Endodermal cell (in vitro differentiated cells): ENCODE measurements at regions not wholly inside any gene's neighbourhood (a gene's known extent, or its start where the extent isn't known, plus 50 kb on each side); places are given as distances from the start of the nearest gene placed in this dataset.

Experiments
- DNase-seq: peaks from one replicate; pipeline ENCODE4 v3.0.0-alpha.2; 2017
- H3K27ac ChIP-seq: 2 replicates; pipeline ENCODE4 v1.5.1; 2013; ENCODE audit warnings: mild to moderate bottlenecking, low read depth, low read length, moderate library complexity
- H3K27me3 ChIP-seq: 2 replicates; pipeline ENCODE4 v1.6.1; 2013; ENCODE audit warnings: mild to moderate bottlenecking, low read length, moderate library complexity; ENCODE audit not compliant: insufficient read depth, control insufficient read depth, poor library complexity, severe bottlenecking
- H3K36me3 ChIP-seq: 2 replicates; pipeline ENCODE4 v1.7.0; 2013; ENCODE audit warnings: mild to moderate bottlenecking, low read length, moderate library complexity; ENCODE audit not compliant: control insufficient read depth, insufficient read depth
- H3K4me1 ChIP-seq: one replicate; pipeline ENCODE4 v1.7.0; 2013; ENCODE audit warnings: low read length; ENCODE audit not compliant: control insufficient read depth, insufficient read depth
- H3K4me3 ChIP-seq: 2 replicates; pipeline ENCODE4 v1.5.1; 2013; ENCODE audit warnings: mild to moderate bottlenecking, low read length, moderate library complexity
- H3K9ac ChIP-seq: 2 replicates; pipeline ENCODE4 v1.6.1; 2013; ENCODE audit warnings: mild to moderate bottlenecking, low read length, moderate library complexity; ENCODE audit not compliant: poor library complexity, severe bottlenecking; ENCODE audit errors: extremely low read depth
- H3K9me3 ChIP-seq: 2 replicates; pipeline ENCODE4 v1.6.1; 2013; ENCODE audit warnings: mild to moderate bottlenecking, low read length, moderate library complexity; ENCODE audit not compliant: control insufficient read depth
- H3K27ac Mint-ChIP-seq: 2 replicates; pipeline ENCODE4 v1.8.0; 2020; ENCODE audit warnings: mixed read lengths
- H3K27me3 Mint-ChIP-seq: 2 replicates; pipeline ENCODE4 v1.8.0; 2021; ENCODE audit warnings: mild to moderate bottlenecking, mixed read lengths; ENCODE audit not compliant: insufficient read depth
- H3K36me3 Mint-ChIP-seq: 2 replicates; pipeline ENCODE4 v1.8.0; 2020; ENCODE audit warnings: low read depth, mixed read lengths
- H3K4me1 Mint-ChIP-seq: 2 replicates; pipeline ENCODE4 v1.8.0; 2020; ENCODE audit warnings: mixed read lengths
- H3K4me3 Mint-ChIP-seq: 2 replicates; pipeline ENCODE4 v1.8.0; 2020; ENCODE audit warnings: mild to moderate bottlenecking, moderate library complexity, mixed read lengths
- H3K9me3 Mint-ChIP-seq: 2 replicates; pipeline ENCODE4 v1.8.0; 2020; ENCODE audit warnings: mild to moderate bottlenecking, mixed read lengths
- CTCF ChIP-seq: fragments of 200-600 bp; sonication (generic); conservative IDR thresholded peaks from 2 replicates; pipeline ENCODE4 v1.5.0; 2021; ENCODE audit warnings: antibody characterized with exemption, mild to moderate bottlenecking
- WGBS, 2 experiments: methylation state at CpG; one replicate each; pipeline versions ENCODE4 v1.1.5 to v1.1.7; 2013; ENCODE audit warnings: missing lambda C conversion rate in 2 of 2, mixed read lengths in 1 of 2; ENCODE audit not compliant: insufficient coverage in 1 of 2, insufficient read length in 1 of 2; 5-methylcytosine and 5-hydroxymethylcytosine counted together

GRCh38 chr9:75775166-75775565 is 115.3 kb upstream of the PCSK5 start:
- Histone ChIP-seq H3K9me3 (no peaks in the 10 kb centered on the region), H3K36me3 (no peaks in the 10 kb centered on the region), H3K4me1 (no peaks in the 10 kb centered on the region), H3K27ac (no peak overlapping the region), H3K9ac (no peak overlapping the region), H3K4me3 (no peak overlapping the region), H3K27me3 (no peaks in the 10 kb centered on the region)
- Mint-ChIP-seq H3K27ac (no peak overlapping the region), H3K36me3 (no peaks in the 10 kb centered on the region), H3K4me3 (no peak overlapping the region), H3K4me1 (peaks cover 8% of the 10 kb centered on the region), H3K27me3 (no peaks in the 10 kb centered on the region), H3K9me3 (peaks cover 5% of the 10 kb centered on the region)
- TF ChIP-seq CTCF: no peak
- DNase-seq: no peak
- WGBS, 2 experiments: 93% methylated on average over 2 of the region's 2 CpGs; no CpG with 5 or more reads in 1 of the 2 experiments

- H3K9ac ChIP-seq: no peak overlapping the region
- TF ChIP-seq CTCF: no peak
- no peak overlapping the region for H3K4me3 ChIP-seq
- H3K27me3 ChIP-seq: no peaks in the 10 kb centered on the region
- H3K36me3 ChIP-seq: no peaks in the 10 kb centered on the region
- Mint-ChIP-seq H3K4me3 (no peak overlapping the region), H3K9me3 (peaks cover 5% of the 10 kb centered on the region), H3K27ac (no peak overlapping the region), H3K4me1 (peaks cover 8% of the 10 kb centered on the region), H3K36me3 (no peaks in the 10 kb centered on the region), H3K27me3 (no peaks in the 10 kb centered on the region)
- no peak overlapping the region for H3K27ac ChIP-seq
- WGBS, 2 experiments: 87% methylated on average over 1 of the region's 1 CpG; no CpG with 5 or more reads in 1 of the 2 experiments
- H3K9me3 ChIP-seq: no peaks in the 10 kb centered on the region
- H3K4me1 ChIP-seq: no peaks in the 10 kb centered on the region
- DNase-seq: peak; percentile 54
These were observed 114.3 kb upstream of the PCSK5 start for GRCh38 chr9:75775966-75776691.

GRCh38 chr9:75780185-75780584 is 110.3 kb upstream of the PCSK5 start:
- H3K4me3 Mint-ChIP-seq: no peak overlapping the region
- TF ChIP-seq CTCF: no peak
- Histone ChIP-seq H3K9me3 (no peaks in the 10 kb centered on the region), H3K4me3 (no peak overlapping the region), H3K36me3 (no peaks in the 10 kb centered on the region), H3K9ac (no peak overlapping the region), H3K27ac (no peak overlapping the region), H3K27me3 (no peaks in the 10 kb centered on the region), H3K4me1 (no peaks in the 10 kb centered on the region)
- no peak overlapping the region for H3K27ac Mint-ChIP-seq
- DNase-seq: no peak
- no peaks in the 10 kb centered on the region for H3K9me3 Mint-ChIP-seq
- H3K4me1 Mint-ChIP-seq: peaks cover 8% of the 10 kb centered on the region
- no peaks in the 10 kb centered on the region for H3K27me3 Mint-ChIP-seq
- H3K36me3 Mint-ChIP-seq: no peaks in the 10 kb centered on the region
- WGBS, 2 experiments: 83 to 89% methylated on average over 1 of the region's 1 CpG
